ENCODE measurements at regions not wholly inside any gene's neighbourhood (a gene's known extent, or its start where the extent isn't known, plus 50 kb on each side); places are given as distances from the start of the nearest gene placed in this dataset.
A peak's percentile ranks its signal among the peaks of the same experiment; 100 is the strongest.

DNA sequence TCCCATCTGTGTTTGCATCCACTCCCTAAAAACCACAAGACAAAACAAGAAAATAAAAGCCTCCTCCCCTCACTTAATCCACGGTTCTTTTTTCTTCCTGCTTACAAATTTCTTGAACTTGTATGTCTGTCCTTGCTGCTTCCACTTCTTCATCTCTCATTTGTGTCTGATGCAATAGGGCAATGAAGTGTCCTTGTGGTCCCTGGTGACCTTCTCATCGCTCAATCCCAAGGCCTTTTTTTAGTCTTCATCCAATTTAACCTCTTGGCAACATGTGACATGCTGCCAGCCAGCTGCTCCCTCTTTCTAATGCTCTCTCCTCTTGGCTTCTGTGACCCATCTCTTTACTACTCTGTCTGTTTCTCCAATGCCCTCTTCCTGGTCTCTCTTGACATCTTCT is 87.6 kb downstream of the SEMA4F start:
- H3K9me3 Mint-ChIP-seq (ENCODE audit: low read depth, unreplicated experiment), result peaks cover 5% of the 10 kb centered on the region
- no peak for DNase-seq
- H3K27me3 Mint-ChIP-seq (ENCODE audit: unreplicated experiment), result no peaks in the 10 kb centered on the region
- CTCF ChIA-PET, result interaction anchor here (0.7 kb wide), 1 partner anchor 551 kb away, joined by 7 read pairs; no protein-coding TSS in a partner anchor
- H3K4me3 Mint-ChIP-seq (ENCODE audit: low read depth, unreplicated experiment), result peak overlapping the region; percentile 0
- H3K27ac Mint-ChIP-seq (ENCODE audit: unreplicated experiment), result peak overlapping the region; percentile 67
- no peaks in the 10 kb centered on the region for H3K36me3 Mint-ChIP-seq (ENCODE audit: insufficient read depth, unreplicated experiment)
- no TSS peak for BruUV-seq (replicated peaks)
- H3K4me1 Mint-ChIP-seq (ENCODE audit: low read depth, unreplicated experiment), result peaks cover 40% of the 10 kb centered on the region
- intact Hi-C loops (cut with micrococcal nuclease; ENCODE audit: unreplicated experiment), result no loop called here
- TF ChIP-seq, protein P1, sequence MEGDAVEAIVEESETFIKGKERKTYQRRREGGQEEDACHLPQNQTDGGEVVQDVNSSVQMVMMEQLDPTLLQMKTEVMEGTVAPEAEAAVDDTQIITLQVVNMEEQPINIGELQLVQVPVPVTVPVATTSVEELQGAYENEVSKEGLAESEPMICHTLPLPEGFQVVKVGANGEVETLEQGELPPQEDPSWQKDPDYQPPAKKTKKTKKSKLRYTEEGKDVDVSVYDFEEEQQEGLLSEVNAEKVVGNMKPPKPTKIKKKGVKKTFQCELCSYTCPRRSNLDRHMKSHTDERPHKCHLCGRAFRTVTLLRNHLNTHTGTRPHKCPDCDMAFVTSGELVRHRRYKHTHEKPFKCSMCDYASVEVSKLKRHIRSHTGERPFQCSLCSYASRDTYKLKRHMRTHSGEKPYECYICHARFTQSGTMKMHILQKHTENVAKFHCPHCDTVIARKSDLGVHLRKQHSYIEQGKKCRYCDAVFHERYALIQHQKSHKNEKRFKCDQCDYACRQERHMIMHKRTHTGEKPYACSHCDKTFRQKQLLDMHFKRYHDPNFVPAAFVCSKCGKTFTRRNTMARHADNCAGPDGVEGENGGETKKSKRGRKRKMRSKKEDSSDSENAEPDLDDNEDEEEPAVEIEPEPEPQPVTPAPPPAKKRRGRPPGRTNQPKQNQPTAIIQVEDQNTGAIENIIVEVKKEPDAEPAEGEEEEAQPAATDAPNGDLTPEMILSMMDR (IDR thresholded peaks at IDR 0.05; ENCODE audit: unreplicated experiment), result no peak

DNA sequence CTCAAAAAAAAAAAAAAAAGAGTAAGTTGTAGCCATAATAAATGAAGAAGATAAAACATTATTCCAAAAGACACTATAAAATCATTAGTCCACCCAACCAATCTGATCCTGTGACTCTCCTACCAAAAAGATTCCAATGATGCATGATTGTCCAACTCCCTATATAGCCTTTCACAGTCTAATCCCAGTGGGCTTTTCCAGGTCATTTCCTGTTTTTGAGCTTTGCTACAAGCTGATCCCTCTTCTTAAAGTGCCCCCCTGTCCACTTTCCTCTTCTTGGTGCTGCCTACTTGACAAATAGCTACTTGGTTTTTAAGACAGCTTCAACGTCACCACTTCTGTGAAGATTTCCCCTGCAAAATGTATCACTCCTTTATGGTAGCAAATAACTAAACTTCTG is 88.4 kb downstream of the SEMA4F start:
- Mint-ChIP-seq H3K4me3 (ENCODE audit: low read depth, unreplicated experiment) (no peak overlapping the region), H3K27me3 (ENCODE audit: unreplicated experiment) (no peaks in the 10 kb centered on the region), H3K9me3 (ENCODE audit: low read depth, unreplicated experiment) (no peaks in the 10 kb centered on the region), H3K27ac (ENCODE audit: unreplicated experiment) (no peak overlapping the region), H3K4me1 (ENCODE audit: low read depth, unreplicated experiment) (peaks cover 40% of the 10 kb centered on the region), H3K36me3 (ENCODE audit: insufficient read depth, unreplicated experiment) (no peaks in the 10 kb centered on the region)
- CTCF ChIA-PET, result interaction anchor here (0.7 kb wide), 2 partner anchors 22 to 550 kb away, joined by 3 to 7 read pairs; no protein-coding TSS in a partner anchor
- TF ChIP-seq, protein P1 (IDR thresholded peaks at IDR 0.05; ENCODE audit: unreplicated experiment), result no peak
- intact Hi-C loops (cut with micrococcal nuclease; ENCODE audit: unreplicated experiment), result no loop called here
- no TSS peak for BruUV-seq (replicated peaks)
- DNase-seq, result no peak

DNA sequence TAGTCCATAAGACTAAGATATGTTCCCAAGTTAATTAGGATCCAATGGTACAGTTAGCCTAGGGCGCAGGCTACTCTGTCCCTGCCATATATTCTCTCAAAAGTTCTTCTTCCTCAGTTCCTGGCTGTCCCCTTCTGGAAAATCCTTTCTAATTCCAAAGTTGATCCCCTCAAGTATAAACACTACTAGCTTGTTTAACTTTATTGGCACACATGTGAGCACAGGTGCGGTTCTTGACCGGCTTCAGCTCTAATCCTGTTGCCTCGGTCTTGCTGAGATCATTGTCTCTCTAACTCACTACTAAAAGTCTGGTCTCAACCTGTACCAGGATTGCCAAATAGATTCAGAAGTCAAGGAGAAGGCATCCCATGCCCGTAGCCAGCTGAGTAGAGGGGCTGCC is 89.0 kb downstream of the SEMA4F start:
- H3K9me3 Mint-ChIP-seq (ENCODE audit: low read depth, unreplicated experiment), result no peaks in the 10 kb centered on the region
- no peak for DNase-seq
- no peak overlapping the region for H3K4me3 Mint-ChIP-seq (ENCODE audit: low read depth, unreplicated experiment)
- H3K27me3 Mint-ChIP-seq (ENCODE audit: unreplicated experiment), result no peaks in the 10 kb centered on the region
- H3K4me1 Mint-ChIP-seq (ENCODE audit: low read depth, unreplicated experiment), result peaks cover 40% of the 10 kb centered on the region
- CTCF ChIA-PET, result interaction anchor here (0.7 kb wide), 1 partner anchor 22 kb away, joined by 3 read pairs; no protein-coding TSS in a partner anchor
- TF ChIP-seq, protein P1 (IDR thresholded peaks at IDR 0.05; ENCODE audit: unreplicated experiment), result no peak
- H3K27ac Mint-ChIP-seq (ENCODE audit: unreplicated experiment), result no peak overlapping the region
- intact Hi-C loops (cut with micrococcal nuclease; ENCODE audit: unreplicated experiment), result no loop called here
- no peaks in the 10 kb centered on the region for H3K36me3 Mint-ChIP-seq (ENCODE audit: insufficient read depth, unreplicated experiment)
- BruUV-seq (replicated peaks), result no TSS peak

DNA sequence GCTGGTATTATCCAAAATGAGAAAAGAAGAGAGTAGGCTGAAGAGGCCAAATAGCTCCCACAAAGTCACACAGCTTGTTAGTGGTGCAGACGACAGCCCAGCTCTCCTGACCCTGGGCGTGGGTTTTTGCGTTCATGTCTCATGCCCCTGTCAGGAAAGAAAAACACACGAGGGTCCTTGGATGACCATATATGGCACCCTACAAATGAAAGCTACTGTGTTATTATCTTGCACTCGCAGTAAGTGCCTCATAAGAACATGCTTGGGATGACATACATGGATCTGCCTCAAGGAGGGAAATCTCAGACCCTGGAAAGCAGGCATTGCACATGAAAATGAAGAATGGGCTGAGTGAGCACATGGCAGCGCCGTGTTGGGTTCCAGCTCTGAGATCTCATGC is 89.7 kb downstream of the SEMA4F start:
- CTCF ChIA-PET, result no interaction called here
- Mint-ChIP-seq H3K9me3 (ENCODE audit: low read depth, unreplicated experiment) (no peaks in the 10 kb centered on the region), H3K4me1 (ENCODE audit: low read depth, unreplicated experiment) (peaks cover 40% of the 10 kb centered on the region), H3K36me3 (ENCODE audit: insufficient read depth, unreplicated experiment) (no peaks in the 10 kb centered on the region), H3K27ac (ENCODE audit: unreplicated experiment) (no peak overlapping the region), H3K4me3 (ENCODE audit: low read depth, unreplicated experiment) (no peak overlapping the region), H3K27me3 (ENCODE audit: unreplicated experiment) (no peaks in the 10 kb centered on the region)
- intact Hi-C loops (cut with micrococcal nuclease; ENCODE audit: unreplicated experiment), result no loop called here
- TF ChIP-seq, protein P1 (IDR thresholded peaks at IDR 0.05; ENCODE audit: unreplicated experiment), result no peak
- DNase-seq, result no peak
- no TSS peak for BruUV-seq (replicated peaks)

Measured in Calu3 (cell line).